Smooth muscle cell (in vitro differentiated cells): ENCODE measurements at regions not wholly inside any gene's neighbourhood (a gene's known extent, or its start where the extent isn't known, plus 50 kb on each side); places are given as distances from the start of the nearest gene placed in this dataset.

Source experiments
- DNase-seq: peaks from one replicate; lab custom pipeline; 2025; ENCODE audit not compliant: unreplicated experiment; lab: John Stamatoyannopoulos, UW
- H2AFZ ChIP-seq: fragments of 200-600 bp; sonication (generic); 2 replicates; pipeline ENCODE4 v1.6.0; 2016; ENCODE audit warnings: antibody characterized with exemption, low read depth, mild to moderate bottlenecking
- H3F3A ChIP-seq: fragments of 200-600 bp; sonication (generic); 2 replicates; pipeline ENCODE4 v1.6.0; 2017; ENCODE audit warnings: antibody characterized with exemption, low read depth
- H3K27ac ChIP-seq: fragments of 200-600 bp; sonication (generic); 2 replicates; pipeline ENCODE4 v1.5.1; 2016; ENCODE audit warnings: low read depth, mild to moderate bottlenecking
- H3K27me3 ChIP-seq: fragments of 200-600 bp; sonication (generic); 2 replicates; pipeline ENCODE4 v1.6.1; 2016; ENCODE audit warnings: low read depth, mild to moderate bottlenecking
- H3K36me3 ChIP-seq: fragments of 200-600 bp; sonication (generic); 2 replicates; pipeline ENCODE4 v1.5.1; 2016; ENCODE audit warnings: low read depth
- H3K4me1 ChIP-seq: fragments of 200-600 bp; sonication (generic); 2 replicates; pipeline ENCODE4 v1.5.1; 2016; ENCODE audit warnings: low read depth
- H3K4me2 ChIP-seq: fragments of 200-600 bp; sonication (generic); 2 replicates; pipeline ENCODE4 v1.6.0; 2016; ENCODE audit warnings: mild to moderate bottlenecking
- H3K4me3 ChIP-seq: fragments of 200-600 bp; sonication (generic); 2 replicates; pipeline ENCODE4 v1.5.1; 2016; ENCODE audit warnings: mild to moderate bottlenecking
- H3K79me2 ChIP-seq: fragments of 200-600 bp; sonication (generic); 2 replicates; pipeline ENCODE4 v1.6.0; 2016; ENCODE audit warnings: low read depth, mild to moderate bottlenecking
- H3K9ac ChIP-seq: fragments of 200-600 bp; sonication (generic); 2 replicates; pipeline ENCODE4 v1.6.0; 2016; ENCODE audit warnings: low read depth
- H3K9me3 ChIP-seq: fragments of 200-600 bp; sonication (generic); replicated peaks from 2 replicates; pipeline ENCODE4 v1.5.1; 2016; ENCODE audit warnings: low read depth
- H4K20me1 ChIP-seq: fragments of 200-600 bp; sonication (generic); 2 replicates; pipeline ENCODE4 v1.6.0; 2016; ENCODE audit warnings: low read depth
- CTCF ChIP-seq: fragments of 200-600 bp; sonication (generic); IDR thresholded peaks from 2 replicates; pipeline ENCODE4 v1.5.1; 2017; ENCODE audit warnings: borderline replicate concordance, mild to moderate bottlenecking, antibody characterized with exemption; ENCODE audit not compliant: insufficient read depth, poor library complexity, severe bottlenecking
- WGBS: methylation state at CpG from one replicate; pipeline ENCODE4 v1.1.7; 2016; ENCODE audit warnings: low lambda C conversion rate; 5-methylcytosine and 5-hydroxymethylcytosine counted together

GRCh38 chr20:60232380-60232779 is 274.2 kb downstream of the CDH26 start:
- TF ChIP-seq CTCF, result no peak
- 93% methylated on average over 4 of the region's 4 CpGs for WGBS
- H3F3A ChIP-seq, result no peaks in the 10 kb centered on the region
- H3K27ac ChIP-seq, result no peak overlapping the region
- H4K20me1 ChIP-seq, result no peaks in the 10 kb centered on the region
- no peak overlapping the region for H3K4me2 ChIP-seq
- H3K9ac ChIP-seq, result no peak overlapping the region
- no peak overlapping the region for H2AFZ ChIP-seq
- DNase-seq, result no peak
- H3K79me2 ChIP-seq, result no peaks in the 10 kb centered on the region
- no peaks in the 10 kb centered on the region for H3K9me3 ChIP-seq
- H3K36me3 ChIP-seq, result no peaks in the 10 kb centered on the region
- H3K27me3 ChIP-seq, result peaks cover 3% of the 10 kb centered on the region
- H3K4me1 ChIP-seq, result no peaks in the 10 kb centered on the region
- H3K4me3 ChIP-seq, result no peak overlapping the region

GRCh38 chr20:60233018-60233630 is 274.9 kb downstream of the CDH26 start:
- H3K9ac ChIP-seq, result no peak overlapping the region
- no peak overlapping the region for H3K4me2 ChIP-seq
- no peaks in the 10 kb centered on the region for H3K4me1 ChIP-seq
- no peak overlapping the region for H2AFZ ChIP-seq
- peaks cover 3% of the 10 kb centered on the region for H3K27me3 ChIP-seq
- H3K79me2 ChIP-seq, result no peaks in the 10 kb centered on the region
- 57% methylated on average over 3 of the region's 3 CpGs for WGBS
- no peaks in the 10 kb centered on the region for H4K20me1 ChIP-seq
- no peak overlapping the region for H3K27ac ChIP-seq
- H3K9me3 ChIP-seq, result no peaks in the 10 kb centered on the region
- no peak overlapping the region for H3K4me3 ChIP-seq
- H3F3A ChIP-seq, result no peaks in the 10 kb centered on the region
- H3K36me3 ChIP-seq, result no peaks in the 10 kb centered on the region
- DNase-seq, result no peak
- no peak for TF ChIP-seq CTCF

- no peaks in the 10 kb centered on the region for H4K20me1 ChIP-seq
- no peak overlapping the region for H3K4me3 ChIP-seq
- TF ChIP-seq CTCF, result no peak
- H3K79me2 ChIP-seq, result no peaks in the 10 kb centered on the region
- WGBS, result 89% methylated on average over 1 of the region's 1 CpG
- H3F3A ChIP-seq, result no peaks in the 10 kb centered on the region
- no peaks in the 10 kb centered on the region for H3K9me3 ChIP-seq
- no peaks in the 10 kb centered on the region for H3K36me3 ChIP-seq
- no peak for DNase-seq
- H3K27me3 ChIP-seq, result peaks cover 3% of the 10 kb centered on the region
- H3K4me2 ChIP-seq, result no peak overlapping the region
- H3K4me1 ChIP-seq, result no peaks in the 10 kb centered on the region
- no peak overlapping the region for H2AFZ ChIP-seq
- no peak overlapping the region for H3K27ac ChIP-seq
- no peak overlapping the region for H3K9ac ChIP-seq
Measured at GRCh38 chr20:60236613-60237012, 278.4 kb downstream of the CDH26 start.

GRCh38 chr20:60237981-60238380 is 279.8 kb downstream of the CDH26 start:
- peaks cover 3% of the 10 kb centered on the region for H3K27me3 ChIP-seq
- H3K79me2 ChIP-seq, result no peaks in the 10 kb centered on the region
- no peak overlapping the region for H2AFZ ChIP-seq
- no peaks in the 10 kb centered on the region for H3F3A ChIP-seq
- no peaks in the 10 kb centered on the region for H3K4me1 ChIP-seq
- WGBS, result 90% methylated on average over 7 of the region's 7 CpGs
- no peak for DNase-seq
- H3K4me3 ChIP-seq, result no peak overlapping the region
- H3K9ac ChIP-seq, result no peak overlapping the region
- no peak overlapping the region for H3K27ac ChIP-seq
- H3K36me3 ChIP-seq, result no peaks in the 10 kb centered on the region
- no peak overlapping the region for H3K4me2 ChIP-seq
- no peaks in the 10 kb centered on the region for H3K9me3 ChIP-seq
- no peak for TF ChIP-seq CTCF
- no peaks in the 10 kb centered on the region for H4K20me1 ChIP-seq
